ENCODE measurements at regions not wholly inside any gene's neighbourhood (a gene's known extent, or its start where the extent isn't known, plus 50 kb on each side); places are given as distances from the start of the nearest gene placed in this dataset.

- intact Hi-C loops (cut with micrococcal nuclease; ENCODE audit: unreplicated experiment) = no loop called here
- H3K27me3 ChIP-seq (replicated peaks; ENCODE audit: insufficient read depth, low read depth, low read length, poor library complexity) = no peaks in the 10 kb centered on the region
- no peaks in the 10 kb centered on the region for H3K4me1 ChIP-seq (ENCODE audit: insufficient read depth, low read length, poor library complexity, severe bottlenecking)
- CTCF ChIA-PET = no interaction called here
- BruUV-seq (replicated peaks) = no TSS peak
- POLR2A ChIA-PET (ENCODE audit: low non-redundant PET) = no interaction called here
- H3K9me3 ChIP-seq (ENCODE audit: low read depth, low read length, poor library complexity, severe bottlenecking) = no peaks in the 10 kb centered on the region
- no peaks in the 10 kb centered on the region for H3K36me3 ChIP-seq (ENCODE audit: insufficient read depth, low read length, poor library complexity, severe bottlenecking)
- no peak overlapping the region for H3K27ac ChIP-seq (ENCODE audit: low read depth, low read length, poor library complexity, severe bottlenecking)
- H3K4me3 ChIP-seq (ENCODE audit: low read depth, low read length, poor library complexity, severe bottlenecking) = no peak overlapping the region
- TF ChIP-seq CTCF (conservative IDR thresholded peaks at IDR 0.05; ENCODE audit: low read depth, low read length) = no peak
- no peak for DNase-seq (ENCODE audit: low spot score)
These were observed 250.1 kb upstream of the FMN2 start for GRCh38 chr1:239841631-239842030.

GRCh38 chr1:239843541-239843940, 248.1 kb upstream of the FMN2 start:
- Histone ChIP-seq H3K4me3 (ENCODE audit: low read depth, low read length, poor library complexity, severe bottlenecking) (no peak overlapping the region), H3K9me3 (ENCODE audit: low read depth, low read length, poor library complexity, severe bottlenecking) (no peaks in the 10 kb centered on the region), H3K36me3 (ENCODE audit: insufficient read depth, low read length, poor library complexity, severe bottlenecking) (no peaks in the 10 kb centered on the region), H3K27me3 (replicated peaks; ENCODE audit: insufficient read depth, low read depth, low read length, poor library complexity) (no peaks in the 10 kb centered on the region), H3K27ac (ENCODE audit: low read depth, low read length, poor library complexity, severe bottlenecking) (no peak overlapping the region), H3K4me1 (ENCODE audit: insufficient read depth, low read length, poor library complexity, severe bottlenecking) (no peaks in the 10 kb centered on the region)
- DNase-seq (ENCODE audit: low spot score) = no peak
- intact Hi-C loops (cut with micrococcal nuclease; ENCODE audit: unreplicated experiment) = no loop called here
- ChIA-PET CTCF (no interaction called here), POLR2A (ENCODE audit: low non-redundant PET) (no interaction called here)
- BruUV-seq (replicated peaks) = no TSS peak
- no peak for TF ChIP-seq EZH2 (IDR thresholded peaks at IDR 0.05; ENCODE audit: borderline replicate concordance, low read depth, low read length, poor library complexity, severe bottlenecking)
- TF ChIP-seq CTCF (conservative IDR thresholded peaks at IDR 0.05; ENCODE audit: low read depth, low read length) = no peak

- Histone ChIP-seq H3K36me3 (ENCODE audit: insufficient read depth, low read length, poor library complexity, severe bottlenecking) (no peaks in the 10 kb centered on the region), H3K27ac (ENCODE audit: low read depth, low read length, poor library complexity, severe bottlenecking) (no peak overlapping the region), H3K9me3 (ENCODE audit: low read depth, low read length, poor library complexity, severe bottlenecking) (no peaks in the 10 kb centered on the region), H3K27me3 (replicated peaks; ENCODE audit: insufficient read depth, low read depth, low read length, poor library complexity) (no peaks in the 10 kb centered on the region), H3K4me3 (ENCODE audit: low read depth, low read length, poor library complexity, severe bottlenecking) (no peak overlapping the region), H3K4me1 (ENCODE audit: insufficient read depth, low read length, poor library complexity, severe bottlenecking) (no peaks in the 10 kb centered on the region)
- ChIA-PET CTCF (no interaction called here), POLR2A (ENCODE audit: low non-redundant PET) (no interaction called here)
- no TSS peak for BruUV-seq (replicated peaks)
- no peak for DNase-seq (ENCODE audit: low spot score)
- TF ChIP-seq CTCF (conservative IDR thresholded peaks at IDR 0.05; ENCODE audit: low read depth, low read length) (no peak), EZH2 (IDR thresholded peaks at IDR 0.05; ENCODE audit: borderline replicate concordance, low read depth, low read length, poor library complexity, severe bottlenecking) (no peak)
- intact Hi-C loops (cut with micrococcal nuclease; ENCODE audit: unreplicated experiment) = no loop called here
These were observed 246.8 kb upstream of the FMN2 start for GRCh38 chr1:239844833-239845232.
